AG04450 (cell line): ENCODE measurements at regions not wholly inside any gene's neighbourhood (a gene's known extent, or its start where the extent isn't known, plus 50 kb on each side); places are given as distances from the start of the nearest gene placed in this dataset.

Experiments
- CTCF ChIA-PET: fragments of 300-600, 350-600 bp; formaldehyde crosslinking; extraction: SDS; loops from one replicate; lab custom pipeline; 2022; ENCODE audit warnings: antibody characterized with exemption, inconsistent platforms; lab: Charles Lee
- POLR2A ChIA-PET: fragments of 350-600 bp; formaldehyde crosslinking; extraction: SDS; loops from one replicate; lab custom pipeline; 2021; ENCODE audit warnings: antibody characterized with exemption, inconsistent platforms; lab: Yijun Ruan, JAX
- DNase-seq: peaks from one replicate; pipeline ENCODE4 v3.0.0-alpha.2; 2011; ENCODE audit warnings: low read depth, low spot score
- H3K27ac ChIP-seq: one replicate; pipeline ENCODE4 v1.5.1; 2012; ENCODE audit warnings: low read depth, low read length, control low read depth
- H3K27me3 ChIP-seq: one replicate; pipeline ENCODE4 v1.6.0; 2012; ENCODE audit warnings: low read length; ENCODE audit not compliant: control insufficient read depth, insufficient read depth
- H3K4me3 ChIP-seq: 2 replicates; pipeline ENCODE4 v1.5.1; 2011; ENCODE audit warnings: mild to moderate bottlenecking, low read depth, low read length, control low read depth
- H3K9me3 ChIP-seq: 2 replicates; pipeline ENCODE4 v1.5.1; 2012; ENCODE audit warnings: low read length; ENCODE audit not compliant: control insufficient read depth, insufficient read depth
- CTCF ChIP-seq: IDR thresholded peaks from 2 replicates; pipeline ENCODE4 v1.5.1; 2011; ENCODE audit warnings: low read depth, low read length, control low read depth, inconsistent platforms

- Histone ChIP-seq H3K4me3 (no peak overlapping the region), H3K27me3 (no peaks in the 10 kb centered on the region), H3K9me3 (no peaks in the 10 kb centered on the region), H3K27ac (no peak overlapping the region)
- no peak for TF ChIP-seq CTCF
- DNase-seq = no peak
- CTCF ChIA-PET = no interaction called here
- POLR2A ChIA-PET = no interaction called here
Observed at GRCh38 chr1:110760321-110760720, 85.6 kb upstream of the KCNA3 start.

DNA sequence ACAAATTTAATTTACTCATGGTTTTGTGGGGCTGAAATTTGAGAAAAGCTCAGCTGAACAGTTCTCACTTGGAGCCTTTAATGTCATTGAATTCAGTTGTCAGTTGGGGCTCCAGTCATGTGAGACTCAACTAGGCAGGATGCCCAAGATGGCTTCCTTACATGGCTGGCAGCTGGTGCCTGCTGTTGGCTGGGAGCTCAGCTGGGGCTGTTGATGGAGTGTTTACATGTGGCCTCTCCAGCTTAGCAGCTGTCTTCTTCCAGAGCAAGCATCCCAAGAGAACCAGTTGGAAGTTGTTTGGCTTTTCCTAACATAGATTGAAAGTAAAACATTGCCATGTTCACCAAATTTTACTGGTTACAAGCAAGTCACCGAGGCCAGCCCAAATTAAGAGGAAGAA lies 81.8 kb upstream of the KCNA3 start:
- Histone ChIP-seq H3K27me3 (no peaks in the 10 kb centered on the region), H3K4me3 (no peak overlapping the region), H3K27ac (no peak overlapping the region), H3K9me3 (no peaks in the 10 kb centered on the region)
- TF ChIP-seq CTCF = no peak
- CTCF ChIA-PET = interaction anchor here (2.8 to 3.4 kb wide), 2 partner anchors 9 to 26 kb away, joined by 13 to 17 read pairs; no protein-coding TSS in a partner anchor
- DNase-seq = no peak
- POLR2A ChIA-PET = no interaction called here

DNA sequence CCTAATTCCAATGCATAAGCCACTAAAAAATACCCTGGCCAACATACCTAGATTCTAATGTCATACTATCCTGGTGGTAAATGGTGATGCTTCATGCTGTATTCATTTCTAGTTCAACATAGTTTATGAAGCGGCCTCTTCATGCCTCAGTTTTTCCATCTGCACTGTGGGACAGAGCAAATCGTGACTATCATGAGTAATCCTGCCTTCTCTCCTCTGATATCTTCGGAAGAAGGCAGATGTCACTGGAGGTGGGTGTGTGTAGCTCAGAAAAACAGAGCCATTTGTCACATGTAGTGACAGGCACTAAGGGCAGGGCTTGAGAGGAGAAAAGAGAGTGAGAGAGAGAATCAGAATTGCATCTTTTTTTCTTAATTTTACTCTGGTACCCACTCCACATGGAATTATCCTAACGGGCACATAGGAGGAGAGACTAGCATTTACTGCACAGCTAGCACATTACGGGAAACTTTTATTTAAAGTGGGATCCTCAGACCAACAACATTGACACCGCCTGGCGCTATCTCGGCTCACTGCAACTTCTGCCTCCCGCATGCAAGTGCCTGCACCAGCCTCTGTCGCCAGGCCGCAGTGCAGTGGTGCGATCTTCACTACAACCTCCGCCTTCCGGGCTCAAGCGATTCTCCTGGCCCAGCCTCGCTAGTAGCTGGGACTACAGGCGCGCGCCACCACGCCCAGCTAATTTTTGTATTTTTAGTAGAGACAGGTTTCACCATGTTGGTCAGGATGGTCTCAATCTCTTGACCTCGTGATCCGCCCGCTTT lies 78.4 kb upstream of the KCNA3 start:
- DNase-seq = no peak
- no peak for TF ChIP-seq CTCF
- Histone ChIP-seq H3K27ac (no peak overlapping the region), H3K27me3 (no peaks in the 10 kb centered on the region), H3K4me3 (no peak overlapping the region), H3K9me3 (no peaks in the 10 kb centered on the region)
- ChIA-PET CTCF (interaction anchor here (2.1 kb wide), 1 partner anchor 13 kb away, joined by 6 read pairs; no protein-coding TSS in a partner anchor), POLR2A (no interaction called here)

- CTCF ChIA-PET = interaction anchor here (1.2 kb wide), 1 partner anchor 15 kb away, joined by 5 read pairs; no protein-coding TSS in a partner anchor
- POLR2A ChIA-PET = no interaction called here
- Histone ChIP-seq H3K27ac (no peak overlapping the region), H3K27me3 (no peaks in the 10 kb centered on the region), H3K4me3 (no peak overlapping the region), H3K9me3 (no peaks in the 10 kb centered on the region)
- no peak for DNase-seq
- no peak for TF ChIP-seq CTCF
Observed at GRCh38 chr1:110750562-110750961, 75.8 kb upstream of the KCNA3 start.

DNA sequence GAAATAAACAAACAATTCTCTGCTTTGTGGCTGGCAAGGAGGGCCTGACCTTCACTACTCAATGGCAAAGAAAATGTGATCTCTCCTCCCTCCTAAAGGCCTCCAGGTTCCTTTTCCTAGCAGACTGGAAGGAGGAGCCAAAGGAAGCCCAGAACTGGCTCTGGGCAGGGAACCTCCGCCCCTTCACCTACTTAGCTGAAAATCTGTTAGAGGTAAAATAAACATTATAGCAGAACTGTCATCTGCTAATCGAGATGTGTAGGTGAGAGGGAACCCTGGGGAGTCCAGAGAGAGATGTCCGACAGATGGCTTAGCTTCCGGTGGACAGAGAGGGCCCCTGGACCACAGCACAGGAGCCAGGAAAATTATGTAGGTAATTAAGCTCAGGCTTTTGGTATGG lies 75.2 kb upstream of the KCNA3 start:
- H3K27me3 ChIP-seq = no peaks in the 10 kb centered on the region
- CTCF ChIA-PET = interaction anchor here (1.2 kb wide), 1 partner anchor 16 kb away, joined by 5 read pairs; no protein-coding TSS in a partner anchor
- H3K9me3 ChIP-seq = no peaks in the 10 kb centered on the region
- DNase-seq = no peak
- POLR2A ChIA-PET = no interaction called here
- TF ChIP-seq CTCF = no peak
- H3K27ac ChIP-seq = no peak overlapping the region
- H3K4me3 ChIP-seq = no peak overlapping the region
